ENCODE measurements at regions not wholly inside any gene's neighbourhood (a gene's known extent, or its start where the extent isn't known, plus 50 kb on each side); places are given as distances from the start of the nearest gene placed in this dataset.

GRCh38 chr14:83372271-83372670 lies 1838.6 kb upstream of the SEL1L start:
- TF ChIP-seq CTCF (IDR thresholded peaks at IDR 0.05) (no peak), POLR2AphosphoS5 (IDR thresholded peaks at IDR 0.05) (no peak), POLR2A (IDR thresholded peaks at IDR 0.05) (no peak)
